ENCODE measurements at regions not wholly inside any gene's neighbourhood (a gene's known extent, or its start where the extent isn't known, plus 50 kb on each side); places are given as distances from the start of the nearest gene placed in this dataset.

- TF ChIP-seq SP1 (IDR thresholded peaks at IDR 0.05) (no peak), FOXK2 (IDR thresholded peaks at IDR 0.05) (no peak), ZNF384 (IDR thresholded peaks at IDR 0.05) (no peak), ELF4 (IDR thresholded peaks at IDR 0.05) (no peak), ARNT (IDR thresholded peaks at IDR 0.05) (no peak), NFRKB (IDR thresholded peaks at IDR 0.05) (no peak), SUZ12 (IDR thresholded peaks at IDR 0.05) (no peak), HDGF (IDR thresholded peaks at IDR 0.05; ENCODE audit: borderline replicate concordance) (no peak), CTBP1 (IDR thresholded peaks at IDR 0.05; ENCODE audit: borderline replicate concordance) (no peak), BHLHE40 (IDR thresholded peaks at IDR 0.05; ENCODE audit: borderline replicate concordance) (no peak), L3MBTL2 (conservative IDR thresholded peaks at IDR 0.05) (no peak)
- TF ChIP-seq, protein P1, sequence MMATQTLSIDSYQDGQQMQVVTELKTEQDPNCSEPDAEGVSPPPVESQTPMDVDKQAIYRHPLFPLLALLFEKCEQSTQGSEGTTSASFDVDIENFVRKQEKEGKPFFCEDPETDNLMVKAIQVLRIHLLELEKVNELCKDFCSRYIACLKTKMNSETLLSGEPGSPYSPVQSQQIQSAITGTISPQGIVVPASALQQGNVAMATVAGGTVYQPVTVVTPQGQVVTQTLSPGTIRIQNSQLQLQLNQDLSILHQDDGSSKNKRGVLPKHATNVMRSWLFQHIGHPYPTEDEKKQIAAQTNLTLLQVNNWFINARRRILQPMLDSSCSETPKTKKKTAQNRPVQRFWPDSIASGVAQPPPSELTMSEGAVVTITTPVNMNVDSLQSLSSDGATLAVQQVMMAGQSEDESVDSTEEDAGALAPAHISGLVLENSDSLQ (IDR thresholded peaks at IDR 0.05): no peak
- CTCF ChIA-PET: no interaction called here
- DNase-seq (ENCODE audit: extremely low spot score): no peak
- POLR2A ChIA-PET: no interaction called here
These were observed 110.2 kb upstream of the LRP1B start for GRCh38 chr2:142241016-142241415.

DNA sequence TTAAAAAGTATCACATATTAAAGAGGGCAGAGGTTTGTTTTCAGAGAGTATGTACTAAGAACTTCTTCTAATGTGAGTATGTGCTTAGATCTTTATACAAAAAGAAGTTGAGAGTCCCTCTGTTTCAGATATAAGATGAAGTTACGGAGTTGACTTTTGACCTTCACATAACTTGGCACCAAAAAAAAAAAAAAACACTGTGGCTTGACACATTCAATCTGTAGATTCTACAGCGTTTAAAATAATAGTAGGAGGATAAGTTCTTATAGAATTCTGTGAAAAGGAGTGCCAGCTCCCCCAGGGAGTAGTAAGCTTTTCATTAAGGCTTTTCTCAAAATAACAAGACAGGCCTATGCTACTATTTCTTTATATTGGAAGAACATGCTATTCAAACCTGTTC, 105.4 kb upstream of the LRP1B start:
- ChIA-PET POLR2A (no interaction called here), CTCF (no interaction called here)
- TF ChIP-seq NFRKB (IDR thresholded peaks at IDR 0.05) (no peak), SUZ12 (IDR thresholded peaks at IDR 0.05) (no peak), LEF1 (IDR thresholded peaks at IDR 0.05; ENCODE audit: borderline replicate concordance) (no peak), L3MBTL2 (conservative IDR thresholded peaks at IDR 0.05) (no peak), SP1 (IDR thresholded peaks at IDR 0.05) (no peak), FOXA1 (IDR thresholded peaks at IDR 0.05) (no peak), BHLHE40 (IDR thresholded peaks at IDR 0.05; ENCODE audit: borderline replicate concordance) (no peak), HDGF (IDR thresholded peaks at IDR 0.05; ENCODE audit: borderline replicate concordance) (no peak), ZNF384 (IDR thresholded peaks at IDR 0.05) (no peak)
- no peak for DNase-seq (ENCODE audit: extremely low spot score)

DNA sequence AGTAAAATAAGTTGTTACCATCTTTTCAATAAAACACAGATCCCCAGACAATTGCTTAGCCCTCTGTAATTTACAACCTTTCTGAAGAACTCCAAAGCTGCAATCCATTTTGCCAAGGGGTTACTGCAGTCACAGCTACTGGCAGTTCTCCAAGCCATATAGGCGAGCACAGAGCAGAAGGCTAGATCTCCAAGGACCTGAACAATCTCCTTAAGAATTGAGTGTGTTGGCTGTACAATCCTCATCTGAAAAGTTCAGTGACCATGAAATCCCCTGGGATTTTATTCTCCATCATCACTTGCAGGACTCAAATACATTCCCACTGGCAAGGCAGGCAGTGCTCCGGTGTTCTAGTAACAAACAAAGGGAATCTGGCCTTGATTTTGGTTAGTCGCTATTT, 103.9 kb upstream of the LRP1B start:
- ChIA-PET POLR2A (no interaction called here), CTCF (no interaction called here)
- no peak for TF ChIP-seq LEF1 (IDR thresholded peaks at IDR 0.05; ENCODE audit: borderline replicate concordance)
- TF ChIP-seq CTBP1 (IDR thresholded peaks at IDR 0.05; ENCODE audit: borderline replicate concordance): no peak
- TF ChIP-seq, protein P1 (IDR thresholded peaks at IDR 0.05): no peak
- TF ChIP-seq L3MBTL2 (conservative IDR thresholded peaks at IDR 0.05): no peak
- no peak for TF ChIP-seq SUZ12 (IDR thresholded peaks at IDR 0.05)
- TF ChIP-seq HDGF (IDR thresholded peaks at IDR 0.05; ENCODE audit: borderline replicate concordance): no peak
- TF ChIP-seq FOXM1 (IDR thresholded peaks at IDR 0.05; ENCODE audit: borderline replicate concordance): no peak
- TF ChIP-seq ELF4 (IDR thresholded peaks at IDR 0.05): no peak
- DNase-seq (ENCODE audit: extremely low spot score): no peak

DNA sequence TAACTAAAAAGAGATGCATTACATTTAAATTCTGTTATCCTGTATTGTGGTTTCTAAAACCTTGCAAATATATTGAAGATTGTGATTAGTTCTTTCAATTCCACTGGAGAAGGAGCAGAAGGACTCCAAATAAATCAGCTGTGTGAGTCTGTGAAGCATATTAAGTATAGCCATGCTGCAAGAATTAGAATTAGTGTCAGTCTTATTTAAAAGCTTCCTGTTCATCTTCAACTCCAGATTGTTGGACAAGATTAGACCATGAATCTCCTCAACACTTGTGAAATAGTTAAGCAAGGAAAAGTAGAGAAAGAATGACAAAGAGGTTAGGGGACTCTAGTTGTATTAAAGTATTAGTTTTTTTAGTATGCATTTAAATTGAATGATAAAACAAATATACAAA, 92.5 kb upstream of the LRP1B start:
- TF ChIP-seq LEF1 (IDR thresholded peaks at IDR 0.05; ENCODE audit: borderline replicate concordance) (no peak), FOXA1 (IDR thresholded peaks at IDR 0.05) (no peak), BHLHE40 (IDR thresholded peaks at IDR 0.05; ENCODE audit: borderline replicate concordance) (no peak), SUZ12 (IDR thresholded peaks at IDR 0.05) (no peak), ELF4 (IDR thresholded peaks at IDR 0.05) (no peak), CTBP1 (IDR thresholded peaks at IDR 0.05; ENCODE audit: borderline replicate concordance) (no peak)
- TF ChIP-seq, protein P1 (IDR thresholded peaks at IDR 0.05): no peak
- ChIA-PET POLR2A (no interaction called here), CTCF (no interaction called here)
- no peak for DNase-seq (ENCODE audit: extremely low spot score)

- DNase-seq (ENCODE audit: extremely low spot score): no peak
- CTCF ChIA-PET: no interaction called here
- TF ChIP-seq, protein P1 (IDR thresholded peaks at IDR 0.05): no peak
- TF ChIP-seq BHLHE40 (IDR thresholded peaks at IDR 0.05; ENCODE audit: borderline replicate concordance): no peak
- TF ChIP-seq NFRKB (IDR thresholded peaks at IDR 0.05): no peak
- no peak for TF ChIP-seq FOXK2 (IDR thresholded peaks at IDR 0.05)
- TF ChIP-seq L3MBTL2 (conservative IDR thresholded peaks at IDR 0.05): no peak
- TF ChIP-seq ARNT (IDR thresholded peaks at IDR 0.05): no peak
- no peak for TF ChIP-seq CTBP1 (IDR thresholded peaks at IDR 0.05; ENCODE audit: borderline replicate concordance)
- TF ChIP-seq ELF4 (IDR thresholded peaks at IDR 0.05): no peak
- no peak for TF ChIP-seq SP1 (IDR thresholded peaks at IDR 0.05)
- no peak for TF ChIP-seq SUZ12 (IDR thresholded peaks at IDR 0.05)
- no peak for TF ChIP-seq TARDBP (IDR thresholded peaks at IDR 0.05)
- no peak for TF ChIP-seq FOXM1 (IDR thresholded peaks at IDR 0.05; ENCODE audit: borderline replicate concordance)
- no peak for TF ChIP-seq ZNF384 (IDR thresholded peaks at IDR 0.05)
- TF ChIP-seq HDGF (IDR thresholded peaks at IDR 0.05; ENCODE audit: borderline replicate concordance): no peak
- TF ChIP-seq LEF1 (IDR thresholded peaks at IDR 0.05; ENCODE audit: borderline replicate concordance): no peak
- no peak for TF ChIP-seq FOXA1 (IDR thresholded peaks at IDR 0.05)
- POLR2A ChIA-PET: no interaction called here
These were observed 91.9 kb upstream of the LRP1B start for GRCh38 chr2:142222715-142223114.

- TF ChIP-seq TARDBP (IDR thresholded peaks at IDR 0.05) (no peak), SP1 (IDR thresholded peaks at IDR 0.05) (no peak), HDGF (IDR thresholded peaks at IDR 0.05; ENCODE audit: borderline replicate concordance) (no peak), ARNT (IDR thresholded peaks at IDR 0.05) (no peak), LEF1 (IDR thresholded peaks at IDR 0.05; ENCODE audit: borderline replicate concordance) (no peak), FOXM1 (IDR thresholded peaks at IDR 0.05; ENCODE audit: borderline replicate concordance) (no peak), CTBP1 (IDR thresholded peaks at IDR 0.05; ENCODE audit: borderline replicate concordance) (no peak), L3MBTL2 (conservative IDR thresholded peaks at IDR 0.05) (no peak), FOXA1 (IDR thresholded peaks at IDR 0.05) (no peak), ZNF384 (IDR thresholded peaks at IDR 0.05) (no peak), NFRKB (IDR thresholded peaks at IDR 0.05) (no peak), FOXK2 (IDR thresholded peaks at IDR 0.05) (no peak), SUZ12 (IDR thresholded peaks at IDR 0.05) (no peak), ELF4 (IDR thresholded peaks at IDR 0.05) (no peak), BHLHE40 (IDR thresholded peaks at IDR 0.05; ENCODE audit: borderline replicate concordance) (no peak)
- TF ChIP-seq, protein P1 (IDR thresholded peaks at IDR 0.05): no peak
- ChIA-PET POLR2A (no interaction called here), CTCF (no interaction called here)
- no peak for DNase-seq (ENCODE audit: extremely low spot score)
These were observed 90.1 kb upstream of the LRP1B start for GRCh38 chr2:142220901-142221300.
